Aorta (tissue), 5 donors: ENCODE measurements at regions not wholly inside any gene's neighbourhood (a gene's known extent, or its start where the extent isn't known, plus 50 kb on each side); places are given as distances from the start of the nearest gene placed in this dataset.

ENCODE experiments used
- ATAC-seq: fragments of 200-7000 bp; cut with Tn5 transposase; one replicate; pipeline ENCODE4 v1.9.1; 2022; ENCODE audit warnings: moderate library complexity; ENCODE audit not compliant: low FRiP score
- DNase-seq, 2 donors: peaks; one replicate each; pipeline ENCODE4 v3.0.0-alpha.2; 2020
- H3K27ac ChIP-seq, 2 donors: one replicate each; pipeline ENCODE4 v1.5.1; 2013; ENCODE audit warnings: low read length in 2 of 2, mild to moderate bottlenecking in 2 of 2, moderate library complexity in 2 of 2, control low read depth in 1 of 2, inconsistent platforms in 1 of 2, low read depth in 1 of 2
- H3K27me3 ChIP-seq, 2 donors: one replicate each; pipeline ENCODE4 v1.6.1; 2013; ENCODE audit warnings: control low read depth in 1 of 2, low read length in 1 of 2, mild to moderate bottlenecking in 1 of 2, moderate library complexity in 1 of 2; ENCODE audit not compliant: insufficient read depth in 2 of 2, control insufficient read depth in 1 of 2
- H3K36me3 ChIP-seq, 2 donors: one replicate each; pipeline ENCODE4 v1.6.1; 2013; ENCODE audit warnings: control low read depth in 1 of 2, low read length in 1 of 2, mild to moderate bottlenecking in 1 of 2; ENCODE audit not compliant: insufficient read depth in 2 of 2, control insufficient read depth in 1 of 2
- H3K4me1 ChIP-seq, 2 donors: one replicate each; pipeline ENCODE4 v1.6.1; 2013; ENCODE audit warnings: low read length in 2 of 2, control low read depth in 1 of 2, mild to moderate bottlenecking in 1 of 2, moderate library complexity in 1 of 2; ENCODE audit not compliant: insufficient read depth in 2 of 2, control insufficient read depth in 1 of 2
- H3K4me3 ChIP-seq, 2 donors: one replicate each; pipeline ENCODE4 v1.5.1; 2013; ENCODE audit warnings: low read length in 2 of 2, control low read depth in 1 of 2, mild to moderate bottlenecking in 1 of 2
- H3K9me3 ChIP-seq: one replicate; pipeline ENCODE4 v1.6.1; 2013; ENCODE audit warnings: mild to moderate bottlenecking, low read length; ENCODE audit not compliant: control insufficient read depth
- WGBS, 2 donors: extraction: QIAGEN DNeasy Blood & Tissue Kit; methylation state at CpG; one replicate each; pipeline ENCODE4 v1.1.7; 2013; 5-methylcytosine and 5-hydroxymethylcytosine counted together
- intact Hi-C, 2 donors: fragments of 100-400 bp; cut with DNase I; formaldehyde crosslinking; loops; one replicate each; pipeline versions ENCODE4 v1.14.2 to v1.15.0; 2022
- donor health status: healthy with polysubstance abuse.
- donor health status: Bipolar disorder and iron deficiency.
- donor health status: DM: no; HTN: no; CAD: no.
- donor health status: DM: no; HTN: no; CAD: no.
- donor health status: DM: yes; HTN: yes; CAD: no.

DNA sequence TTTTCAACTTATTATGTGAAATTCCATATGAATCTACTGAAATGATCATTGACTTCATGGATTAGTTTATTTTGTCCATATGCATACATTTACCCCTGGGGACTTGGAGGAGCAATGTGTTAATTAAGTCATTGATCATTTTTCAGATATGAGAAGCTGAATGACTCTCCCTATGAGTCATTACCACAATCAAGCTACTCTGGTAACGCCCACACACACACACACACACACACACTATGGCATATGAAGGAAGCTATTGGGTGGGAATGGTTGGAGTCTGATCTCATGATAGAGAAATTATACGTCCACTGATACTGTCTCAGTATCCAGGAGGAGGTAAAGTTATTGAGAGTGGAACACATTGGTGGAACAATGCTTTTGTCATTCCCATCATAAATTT, 528.9 kb downstream of the AGTPBP1 start:
- no peak overlapping the region for H3K4me3 ChIP-seq
- peaks cover 2% of the 10 kb centered on the region for H3K9me3 ChIP-seq
- DNase-seq (no peak), ATAC-seq (no peak)
- H3K27me3 ChIP-seq, result no peaks in the 10 kb centered on the region
- H3K27ac ChIP-seq, result no peak overlapping the region
- no peaks in the 10 kb centered on the region for H3K36me3 ChIP-seq
- WGBS, 2 donors, result 72 to 73% methylated on average over 2 of the region's 2 CpGs
- intact Hi-C loops, result no loop called here
- H3K4me1 ChIP-seq, result peaks cover 0 to 3% of the 10 kb centered on the region in 2 donors

DNA sequence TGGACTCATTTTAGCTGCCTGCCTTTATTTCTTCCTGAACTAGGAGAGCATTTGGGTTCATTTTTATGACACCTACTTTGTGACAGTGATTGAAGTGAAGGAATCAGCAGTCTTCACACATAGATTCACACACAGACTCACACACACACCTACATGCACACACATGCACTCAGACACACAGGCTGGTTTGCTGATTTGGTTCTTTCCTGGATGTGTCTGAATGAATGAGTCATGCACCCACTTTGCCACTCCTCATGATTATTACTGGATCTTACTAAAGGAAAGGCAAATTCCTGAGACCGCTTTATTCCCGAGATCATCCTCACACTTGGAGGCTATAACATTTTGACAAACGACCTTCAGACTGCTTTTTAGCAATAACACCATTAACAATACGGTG, 529.5 kb downstream of the AGTPBP1 start:
- Histone ChIP-seq H3K9me3 (peaks cover 2% of the 10 kb centered on the region), H3K4me1 (peaks cover 0 to 3% of the 10 kb centered on the region in 2 donors), H3K4me3 (no peak overlapping the region), H3K27me3 (no peaks in the 10 kb centered on the region), H3K36me3 (no peaks in the 10 kb centered on the region), H3K27ac (no peak overlapping the region)
- WGBS, 2 donors, result 12 to 15% methylated on average over 4 of the region's 4 CpGs
- intact Hi-C loops, result no loop called here
- DNase-seq (no peak), ATAC-seq (no peak)

DNA sequence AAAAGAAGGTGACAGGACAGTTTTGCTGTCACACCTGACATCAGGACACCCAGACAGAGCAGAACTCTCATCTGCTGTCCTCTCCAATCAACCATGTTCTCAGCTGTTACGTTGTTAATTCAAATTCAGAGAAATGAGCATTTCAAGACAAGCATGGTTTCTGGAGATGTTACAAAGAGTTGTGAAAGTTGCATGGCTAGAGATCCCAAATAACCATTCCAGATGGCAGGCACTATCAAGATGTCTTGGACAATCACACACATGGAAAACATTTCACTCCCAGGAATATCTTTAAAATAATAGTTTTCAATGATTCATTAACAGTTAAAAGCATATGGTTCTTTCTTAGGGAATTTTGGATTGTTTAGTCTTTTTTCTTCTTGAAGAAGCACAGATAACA, 533.1 kb downstream of the AGTPBP1 start:
- Histone ChIP-seq H3K27me3 (no peaks in the 10 kb centered on the region), H3K4me1 (no peaks in the 10 kb centered on the region), H3K27ac (no peak overlapping the region), H3K36me3 (no peaks in the 10 kb centered on the region), H3K9me3 (peaks cover 2% of the 10 kb centered on the region), H3K4me3 (no peak overlapping the region)
- intact Hi-C loops, result no loop called here
- ATAC-seq (peak; percentile 39), DNase-seq (no peak)
- 96 to 98% methylated on average over 1 of the region's 1 CpG for WGBS, 2 donors

DNA sequence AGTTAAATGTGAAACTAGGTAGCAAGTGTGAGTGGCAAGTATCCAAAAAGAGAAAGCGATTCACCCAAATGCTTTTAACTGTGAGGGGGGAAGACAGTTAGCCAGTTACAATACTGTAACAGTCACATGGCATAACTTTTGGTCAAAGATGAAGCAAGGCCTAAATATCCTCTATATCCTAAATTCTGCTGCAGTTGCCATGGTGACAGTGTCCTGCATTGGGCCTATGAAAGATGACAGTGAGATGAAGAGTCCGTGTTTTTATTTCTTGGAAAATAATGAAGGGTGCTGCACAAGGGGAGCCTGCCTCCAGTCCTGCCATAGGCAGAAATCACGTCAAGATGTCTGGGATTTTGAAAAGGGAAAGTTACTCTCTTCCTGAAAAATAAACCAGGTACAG, 534.6 kb downstream of the NTRK2 start:
- WGBS, 2 donors, result 95 to 96% methylated on average over 3 of the region's 3 CpGs
- H3K9me3 ChIP-seq, result peaks cover 2% of the 10 kb centered on the region
- no peak overlapping the region for H3K4me3 ChIP-seq
- H3K36me3 ChIP-seq, result no peaks in the 10 kb centered on the region
- no peak overlapping the region for H3K27ac ChIP-seq
- H3K27me3 ChIP-seq, result no peaks in the 10 kb centered on the region
- intact Hi-C loops, result no loop called here
- DNase-seq (no peak), ATAC-seq (no peak)
- H3K4me1 ChIP-seq, result peaks cover 0 to 2% of the 10 kb centered on the region in 2 donors

DNA sequence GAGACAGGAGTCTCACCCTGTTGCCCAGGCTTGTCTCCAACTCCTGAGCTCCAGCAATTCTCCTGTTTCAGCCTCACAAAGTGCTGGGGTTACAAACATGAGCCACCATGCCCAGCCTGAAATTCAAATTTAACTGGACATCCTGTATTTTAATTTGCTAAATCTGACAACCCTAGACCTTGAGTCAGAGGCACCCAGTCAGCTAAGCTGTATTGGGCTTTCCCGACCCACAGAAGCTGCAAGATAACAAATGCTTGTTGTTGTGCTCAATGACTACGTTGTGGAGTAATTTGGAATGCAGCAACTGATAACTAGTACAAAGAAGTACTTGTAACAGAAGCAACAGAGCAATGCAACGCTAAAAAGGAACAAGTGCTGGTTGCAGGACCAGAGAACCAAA, 533.1 kb downstream of the NTRK2 start:
- Histone ChIP-seq H3K27me3 (no peaks in the 10 kb centered on the region), H3K9me3 (no peaks in the 10 kb centered on the region), H3K27ac (no peak overlapping the region), H3K36me3 (no peaks in the 10 kb centered on the region), H3K4me3 (no peak overlapping the region), H3K4me1 (peaks cover 0 to 2% of the 10 kb centered on the region in 2 donors)
- ATAC-seq (no peak), DNase-seq (no peak)
- intact Hi-C loops, result no loop called here
- WGBS, 2 donors, result 63 to 71% methylated on average over 3 of the region's 3 CpGs

DNA sequence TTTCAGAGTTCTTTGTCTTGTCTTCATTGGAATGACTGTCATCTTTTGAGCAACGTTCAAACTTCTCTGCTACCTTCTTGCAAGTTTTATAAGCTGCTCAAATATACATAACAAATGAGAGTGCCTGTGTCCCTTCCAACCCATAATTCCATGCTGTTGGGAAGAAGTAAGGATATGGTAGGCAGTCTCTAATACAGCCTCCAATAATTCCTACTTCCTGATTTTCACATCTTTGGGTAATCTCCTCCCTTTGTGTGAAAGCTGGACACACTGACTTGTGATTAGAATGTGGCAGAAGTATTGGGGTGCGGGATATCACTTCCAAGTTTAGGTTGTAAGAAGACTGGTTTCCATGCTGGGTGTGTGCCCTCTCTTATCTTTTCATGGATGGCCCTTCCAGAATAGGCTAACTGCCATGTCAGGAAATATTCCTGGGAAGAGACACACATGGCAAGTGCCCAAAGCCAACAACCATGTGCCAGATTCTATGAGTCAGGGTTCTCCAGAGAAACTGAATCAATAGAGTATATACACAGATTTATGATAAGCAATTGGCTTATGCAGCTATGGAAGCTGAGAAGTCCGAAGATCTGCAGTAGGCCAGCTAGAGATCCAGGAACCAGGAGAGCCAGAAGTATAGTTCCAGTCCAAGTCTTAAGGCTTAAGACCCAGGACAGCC, 531.3 kb downstream of the NTRK2 start:
- Histone ChIP-seq H3K27me3 (no peaks in the 10 kb centered on the region), H3K4me3 (no peak overlapping the region), H3K4me1 (peaks cover 0 to 2% of the 10 kb centered on the region in 2 donors), H3K36me3 (no peaks in the 10 kb centered on the region), H3K9me3 (no peaks in the 10 kb centered on the region), H3K27ac (no peak overlapping the region)
- DNase-seq, result peak; percentile 53 to 73
- intact Hi-C loops, result no loop called here
- 16 to 22% methylated on average over 3 of the region's 3 CpGs for WGBS, 2 donors
- peak; percentile 82 for ATAC-seq

DNA sequence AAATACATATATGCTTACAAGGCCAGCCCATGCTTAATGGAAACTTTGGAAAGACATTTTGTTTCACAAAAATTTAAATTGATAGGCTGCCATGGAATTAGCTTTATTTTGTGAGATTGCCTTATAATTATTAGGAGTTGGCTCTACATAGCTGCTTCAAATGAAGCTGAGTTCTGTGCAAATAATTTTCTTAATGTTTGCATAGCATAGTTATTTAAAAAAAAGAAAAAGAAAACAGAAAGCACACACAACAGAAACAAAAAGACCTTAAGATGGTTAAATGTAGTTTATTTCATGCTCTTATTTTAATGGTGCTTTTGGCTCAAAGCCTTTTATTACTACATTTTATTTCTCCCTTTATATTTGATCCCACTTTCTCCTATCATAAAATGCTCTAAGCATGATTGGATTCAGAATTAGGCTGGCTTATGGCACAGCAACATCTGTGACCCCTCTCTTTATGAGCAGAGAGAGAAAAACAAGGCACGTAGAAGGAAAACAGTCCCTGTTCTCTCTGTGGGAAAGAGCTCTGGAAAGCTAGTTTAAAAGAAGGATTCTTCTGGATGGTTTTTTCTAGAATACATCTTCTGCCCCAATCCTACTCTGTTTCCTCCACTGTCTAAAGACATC, 530.5 kb downstream of the NTRK2 start:
- intact Hi-C loops, result no loop called here
- WGBS, 2 donors, result 0 to 11% methylated on average over 1 of the region's 1 CpG
- DNase-seq, result no peak
- no peak overlapping the region for H3K27ac ChIP-seq
- H3K36me3 ChIP-seq, result no peaks in the 10 kb centered on the region
- H3K9me3 ChIP-seq, result no peaks in the 10 kb centered on the region
- no peak for ATAC-seq
- peaks cover 0 to 2% of the 10 kb centered on the region in 2 donors for H3K4me1 ChIP-seq
- no peak overlapping the region for H3K4me3 ChIP-seq
- no peaks in the 10 kb centered on the region for H3K27me3 ChIP-seq

DNA sequence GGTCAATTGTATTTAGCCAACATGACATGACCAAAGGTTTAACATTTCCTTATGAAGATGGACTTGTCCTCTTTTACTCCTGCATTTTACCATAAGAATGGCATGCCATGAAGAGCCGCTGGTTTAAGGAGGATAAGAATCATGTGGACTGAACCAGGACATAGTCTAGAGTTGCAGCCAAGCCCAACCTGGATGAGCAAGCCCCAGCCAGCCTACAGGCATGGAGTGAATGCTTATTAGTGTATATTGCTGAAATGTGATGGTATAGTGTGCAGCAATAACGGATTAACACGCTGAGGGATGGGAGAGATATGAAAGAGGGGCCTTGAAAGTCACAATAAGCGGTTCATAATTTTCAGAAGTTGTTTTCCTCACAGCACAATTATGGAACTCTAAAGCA, 523.2 kb downstream of the NTRK2 start:
- DNase-seq (no peak), ATAC-seq (no peak)
- Histone ChIP-seq H3K27me3 (no peaks in the 10 kb centered on the region), H3K4me3 (no peak overlapping the region), H3K27ac (no peak overlapping the region), H3K9me3 (no peaks in the 10 kb centered on the region), H3K4me1 (no peaks in the 10 kb centered on the region), H3K36me3 (no peaks in the 10 kb centered on the region)
- WGBS, 2 donors, result 92 to 93% methylated on average over 4 of the region's 4 CpGs
- intact Hi-C loops, result no loop called here

DNA sequence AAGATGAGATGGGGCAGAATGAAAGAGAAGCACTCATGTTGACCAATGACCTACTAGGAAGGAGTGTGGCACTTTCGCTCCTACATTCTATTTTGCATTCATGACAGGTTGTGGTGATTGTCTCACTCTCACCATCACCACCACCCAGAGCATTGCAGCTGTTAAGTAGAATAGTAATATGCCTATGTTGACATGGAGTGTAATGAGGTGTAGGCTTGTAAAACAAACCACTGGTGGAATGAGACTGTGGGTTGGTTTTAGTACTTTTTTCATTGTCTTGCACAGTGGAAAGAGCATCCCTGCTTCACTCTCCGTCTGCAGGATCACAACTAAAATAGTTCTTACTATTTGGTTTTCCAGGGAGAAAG, 516.7 kb downstream of the NTRK2 start:
- DNase-seq, result no peak
- H3K36me3 ChIP-seq, result no peaks in the 10 kb centered on the region
- WGBS, 2 donors, result 94 to 95% methylated on average over 2 of the region's 2 CpGs
- no peak overlapping the region for H3K4me3 ChIP-seq
- no peaks in the 10 kb centered on the region for H3K4me1 ChIP-seq
- peaks cover 0 to 3% of the 10 kb centered on the region in 2 donors for H3K27me3 ChIP-seq
- no peaks in the 10 kb centered on the region for H3K9me3 ChIP-seq
- H3K27ac ChIP-seq, result no peak overlapping the region
- intact Hi-C loops, result no loop called here
- ATAC-seq, result no peak
